GM12872 (cell line): ENCODE measurements at regions not wholly inside any gene's neighbourhood (a gene's known extent, or its start where the extent isn't known, plus 50 kb on each side); places are given as distances from the start of the nearest gene placed in this dataset.
A peak's percentile ranks its signal among the peaks of the same experiment; 100 is the strongest.

Experiments used
- CTCF ChIP-seq: IDR thresholded peaks from 3 replicates; pipeline ENCODE4 v1.5.1; 2011; ENCODE audit warnings: low read depth, mild to moderate bottlenecking, low read length, moderate library complexity; ENCODE audit not compliant: insufficient read depth

DNA sequence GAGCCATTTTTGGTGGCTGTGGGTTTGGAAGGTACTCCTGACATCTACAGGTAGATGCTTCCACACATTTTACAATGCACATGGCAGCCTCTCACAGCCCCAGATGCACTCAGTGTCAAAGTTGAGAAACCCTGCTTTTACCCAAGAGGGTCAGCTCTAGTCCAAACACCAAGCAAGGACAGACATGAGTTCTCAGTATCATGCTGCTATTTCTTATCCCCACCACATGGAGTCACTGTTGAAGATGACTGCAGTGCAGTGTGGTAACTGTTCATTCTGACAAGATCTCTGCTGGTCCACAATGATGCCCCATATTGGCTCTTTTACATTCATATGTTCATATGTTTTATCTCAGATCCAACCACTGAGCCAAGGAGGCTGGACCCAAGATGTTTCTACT, 50.5 kb upstream of the SALL1 start:
- TF ChIP-seq CTCF: peak; percentile 23; the same call in 1 of the 3 replicates
